NCI-H510A treated with DMSO at 0.1 percent for 48 hours (cell line): ENCODE measurements at regions not wholly inside any gene's neighbourhood (a gene's known extent, or its start where the extent isn't known, plus 50 kb on each side); places are given as distances from the start of the nearest gene placed in this dataset.

Experiments used
- DNase-seq: peaks from one replicate; lab custom pipeline; 2025; lab: John Stamatoyannopoulos, UW

- no peak for DNase-seq
Measured at GRCh38 chr9:81250606-81251005, 438.7 kb downstream of the TLE1 start.

- DNase-seq = no peak
Measured at GRCh38 chr9:81250041-81250440, 439.3 kb downstream of the TLE1 start.

- no peak for DNase-seq
Measured at GRCh38 chr9:81245254-81245956, 443.9 kb downstream of the TLE1 start.

- DNase-seq = no peak
Measured at GRCh38 chr9:81244631-81245030, 444.7 kb downstream of the TLE1 start.

GRCh38 chr9:81242866-81243265 is 446.5 kb downstream of the TLE1 start:
- DNase-seq = no peak

- no peak for DNase-seq
Measured at GRCh38 chr9:81239388-81239787, 450.0 kb downstream of the TLE1 start.

GRCh38 chr9:81237565-81238231 is 451.6 kb downstream of the TLE1 start:
- no peak for DNase-seq

GRCh38 chr9:81234924-81235610 is 454.3 kb downstream of the TLE1 start:
- no peak for DNase-seq

- DNase-seq = no peak
Measured at GRCh38 chr9:81231011-81231410, 458.3 kb downstream of the TLE1 start.

- no peak for DNase-seq
Measured at GRCh38 chr9:81227507-81228245, 461.7 kb downstream of the TLE1 start.

- DNase-seq = peak; percentile 7
Measured at GRCh38 chr9:81225596-81225995, 463.8 kb downstream of the TLE1 start.

- DNase-seq = no peak
Measured at GRCh38 chr9:81224166-81225081, 464.9 kb downstream of the TLE1 start.

GRCh38 chr9:81214975-81215374 is 474.4 kb downstream of the TLE1 start:
- no peak for DNase-seq

GRCh38 chr9:81213456-81213855 is 475.9 kb downstream of the TLE1 start:
- DNase-seq = no peak

GRCh38 chr9:81211741-81212140 is 477.6 kb downstream of the TLE1 start:
- DNase-seq = no peak

- no peak for DNase-seq
Measured at GRCh38 chr9:81207651-81208050, 481.7 kb downstream of the TLE1 start.

GRCh38 chr9:81202292-81202691 is 487.1 kb downstream of the TLE1 start:
- no peak for DNase-seq

GRCh38 chr9:81195206-81195605 is 494.1 kb downstream of the TLE1 start:
- DNase-seq = peak; percentile 9

GRCh38 chr9:81193362-81194339 is 495.7 kb downstream of the TLE1 start:
- no peak for DNase-seq

- no peak for DNase-seq
Measured at GRCh38 chr9:81191222-81191621, 498.1 kb downstream of the TLE1 start.
